ENCODE measurements at regions not wholly inside any gene's neighbourhood (a gene's known extent, or its start where the extent isn't known, plus 50 kb on each side); places are given as distances from the start of the nearest gene placed in this dataset.
"Not testable (repeated sequence)": the region's sequence is repeated elsewhere in the genome, so short reads cannot be mapped to it uniquely, and the experiment has no call there.

DNA sequence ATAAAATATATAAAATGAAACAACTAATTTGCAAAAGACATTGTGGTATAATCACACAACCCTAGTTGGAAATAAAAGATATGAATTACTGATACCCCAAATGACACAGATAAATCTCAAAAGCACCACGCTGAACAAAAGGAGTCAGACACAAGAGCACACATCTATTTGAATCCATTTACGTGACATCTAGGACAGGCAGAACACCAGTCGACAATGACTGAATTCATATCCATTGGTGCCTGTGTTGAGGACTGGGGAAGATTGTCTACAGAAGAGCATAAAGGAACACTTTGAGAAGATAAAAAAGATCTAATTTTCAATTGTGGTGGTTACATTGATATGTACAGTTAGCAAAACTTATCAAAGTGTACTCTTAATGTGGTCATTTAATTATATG, 874.1 kb downstream of the LTN1 start:
- DNase-seq (ENCODE audit: low spot score): no peak

DNA sequence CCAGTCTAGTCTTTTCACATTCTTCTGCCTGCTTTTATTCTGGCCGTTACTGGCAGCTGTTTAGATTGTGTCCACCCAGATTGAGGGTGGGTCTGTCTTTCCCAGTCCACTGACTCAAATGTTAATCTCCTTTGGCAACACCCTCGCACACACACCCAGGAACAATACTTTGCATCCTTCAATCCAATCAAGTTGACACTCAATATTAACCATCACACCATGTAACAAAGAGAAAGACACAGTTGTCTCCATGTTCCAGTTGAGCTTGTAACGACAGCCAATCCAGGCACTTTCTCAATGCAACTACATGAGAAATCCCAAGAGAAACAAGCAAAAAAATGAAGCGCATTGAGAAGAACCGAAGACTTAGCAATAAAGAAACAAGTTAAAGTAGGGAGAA, 877.7 kb downstream of the LTN1 start:
- not testable (repeated sequence) for DNase-seq (ENCODE audit: low spot score)

DNA sequence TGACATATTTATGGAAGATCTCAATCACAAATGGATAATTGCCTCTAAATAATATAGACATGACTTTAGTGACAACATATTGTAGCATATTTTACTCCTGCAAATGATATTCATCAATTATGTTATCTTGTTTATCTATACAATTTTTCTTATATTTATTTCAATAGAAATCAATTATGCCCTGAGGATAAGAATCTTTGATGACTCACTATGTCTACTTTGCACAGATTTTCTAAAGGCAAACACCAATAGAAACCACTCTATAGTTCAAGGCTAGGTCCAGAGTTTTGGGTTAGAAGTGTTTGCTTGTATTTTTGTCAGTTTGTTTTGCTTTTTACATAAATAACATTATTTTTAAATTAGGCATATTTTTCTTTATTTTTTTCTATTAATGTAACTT, 879.0 kb downstream of the LTN1 start:
- DNase-seq (ENCODE audit: low spot score): no peak

DNA sequence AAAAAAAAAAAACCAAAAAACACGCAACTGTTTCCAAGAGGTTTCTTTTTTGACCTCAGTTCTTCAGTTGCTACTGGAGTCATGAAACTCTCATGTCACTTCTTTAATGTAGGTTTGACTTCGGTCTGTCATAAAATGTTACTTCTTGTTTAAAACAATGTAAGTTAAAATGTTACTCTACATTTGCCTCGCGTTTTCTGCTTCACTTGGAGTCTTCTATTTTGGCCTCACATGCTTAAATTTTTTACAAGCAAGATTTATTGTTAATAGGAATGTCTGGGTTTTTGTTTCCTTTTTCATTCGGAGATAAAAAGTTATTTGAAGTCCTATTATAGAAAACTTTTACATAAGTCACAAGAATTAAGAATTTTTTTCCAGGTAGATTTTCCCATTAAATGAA, 880.2 kb downstream of the LTN1 start:
- no peak for DNase-seq (ENCODE audit: low spot score)

DNA sequence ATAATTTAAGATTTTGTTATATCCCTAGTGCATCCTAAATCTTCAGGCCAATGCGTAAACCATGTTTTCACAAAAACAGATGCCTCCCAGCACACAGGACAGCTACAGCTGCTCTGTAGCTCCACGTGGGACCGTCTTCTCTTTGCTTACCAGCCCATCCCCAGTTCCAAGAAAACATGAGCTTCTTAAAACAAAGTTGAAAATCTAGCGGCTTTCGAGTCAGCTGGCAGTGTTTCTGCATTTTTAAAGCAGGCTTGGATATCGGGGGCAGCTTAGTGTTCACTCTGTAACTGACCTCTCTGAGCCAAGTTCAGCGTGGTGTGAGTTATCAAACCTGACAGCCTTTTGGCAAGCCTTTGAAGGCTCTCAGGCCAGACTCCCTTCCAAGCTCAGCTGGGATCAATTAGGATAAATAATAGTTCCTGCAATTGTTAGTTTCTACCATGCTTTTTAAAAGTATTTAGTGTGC, 881.5 kb downstream of the LTN1 start:
- no peak for DNase-seq (ENCODE audit: low spot score)

DNA sequence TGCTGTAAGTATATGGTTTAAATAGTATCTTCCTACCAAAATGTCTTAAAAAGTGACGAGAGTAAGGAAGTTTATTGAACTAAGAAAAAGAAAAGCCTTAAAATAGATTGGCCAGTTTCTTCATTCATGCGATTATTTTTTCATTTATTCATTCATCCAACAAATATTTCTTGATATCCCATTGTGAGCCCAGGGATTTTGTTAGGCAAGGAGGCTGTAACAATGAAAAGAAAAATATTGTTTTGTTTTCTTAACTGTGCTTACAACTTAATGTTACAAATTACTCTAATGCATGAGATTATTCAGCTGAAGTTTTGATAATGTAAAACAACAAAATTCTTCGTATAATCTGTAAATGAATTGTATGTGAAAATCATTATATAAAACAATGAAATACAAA, 882.0 kb downstream of the LTN1 start:
- no peak for DNase-seq (ENCODE audit: low spot score)

DNA sequence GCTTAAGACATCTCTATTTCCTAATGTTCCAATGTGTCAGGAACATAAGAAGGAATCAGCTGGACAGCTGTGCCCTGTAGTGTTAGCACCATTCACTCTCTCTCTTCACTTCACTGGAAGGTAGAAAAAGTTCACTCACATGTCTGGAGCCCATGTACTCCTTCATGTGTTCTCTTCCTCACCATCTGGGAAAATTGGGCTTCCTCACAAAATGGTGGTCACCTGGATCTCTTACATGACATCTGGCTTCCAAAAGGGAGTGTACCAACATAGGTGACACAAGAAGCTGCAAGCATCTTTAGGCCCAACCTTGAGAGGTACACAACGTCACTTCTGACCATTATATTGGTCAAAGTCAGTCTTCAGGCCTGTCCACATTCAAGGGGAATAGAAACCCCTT, 882.6 kb downstream of the LTN1 start:
- no peak for DNase-seq (ENCODE audit: low spot score)

DNA sequence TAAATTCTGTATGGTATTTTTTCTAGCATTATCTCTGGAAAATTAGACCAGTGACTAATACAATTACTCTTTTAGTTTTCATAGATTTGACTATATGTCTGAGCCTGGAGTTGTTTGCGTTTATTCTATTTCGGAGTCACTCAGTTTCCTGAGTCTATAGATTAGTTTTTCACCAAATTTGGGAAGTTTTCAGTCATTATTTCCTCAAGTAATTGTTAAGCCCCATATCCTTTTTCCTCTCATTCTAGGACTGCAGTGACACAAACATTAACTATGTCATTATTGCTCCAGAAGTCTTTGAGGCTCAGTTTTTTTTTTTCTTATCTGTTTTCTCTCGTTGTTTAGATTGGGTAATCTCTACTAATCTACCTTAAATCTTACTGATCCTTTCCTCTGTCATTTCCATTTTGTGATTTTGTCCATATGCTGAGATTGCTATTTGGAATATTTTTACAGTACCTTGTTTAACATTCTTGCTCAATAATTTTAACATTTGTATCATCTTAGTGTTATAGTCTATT, 886.2 kb downstream of the LTN1 start:
- DNase-seq (ENCODE audit: low spot score): no peak

DNA sequence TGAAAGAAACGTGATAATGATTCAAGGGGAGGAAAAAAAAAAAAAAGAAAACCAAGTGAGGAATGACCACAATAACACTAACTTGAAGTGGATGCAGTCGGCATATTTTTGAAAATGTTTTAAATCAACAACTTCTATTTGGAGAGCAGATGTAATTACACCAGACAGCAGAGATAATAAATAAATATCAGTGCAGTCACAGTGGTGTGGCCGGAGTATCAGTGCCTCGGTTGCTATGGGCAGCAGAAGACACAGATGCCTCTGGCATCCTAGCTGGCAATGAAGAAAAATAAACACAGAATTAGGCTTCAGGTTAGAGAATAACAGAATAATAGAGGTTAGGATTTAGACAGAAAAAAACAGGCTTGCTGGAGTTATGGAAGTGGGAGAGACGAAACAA, 888.3 kb downstream of the LTN1 start:
- DNase-seq (ENCODE audit: low spot score): no peak

DNA sequence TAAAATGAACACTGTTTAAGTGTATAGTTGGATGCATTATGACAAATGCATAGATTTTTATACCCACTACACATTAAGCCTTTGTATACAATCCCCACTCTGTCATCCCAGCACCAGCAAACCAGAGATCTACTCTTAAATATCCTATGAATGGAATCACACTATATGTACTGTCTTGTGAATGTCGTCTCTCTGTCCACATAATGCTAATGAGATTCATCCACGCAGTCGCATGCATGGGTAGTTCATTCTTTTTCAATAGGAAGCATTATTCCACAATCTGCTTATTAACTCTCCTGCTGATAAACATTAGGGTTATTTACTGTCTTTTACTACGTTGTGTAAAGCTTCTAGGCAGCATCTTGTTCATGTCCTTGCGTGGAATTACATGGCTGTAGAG, 892.3 kb downstream of the LTN1 start:
- no peak for DNase-seq (ENCODE audit: low spot score)

DNA sequence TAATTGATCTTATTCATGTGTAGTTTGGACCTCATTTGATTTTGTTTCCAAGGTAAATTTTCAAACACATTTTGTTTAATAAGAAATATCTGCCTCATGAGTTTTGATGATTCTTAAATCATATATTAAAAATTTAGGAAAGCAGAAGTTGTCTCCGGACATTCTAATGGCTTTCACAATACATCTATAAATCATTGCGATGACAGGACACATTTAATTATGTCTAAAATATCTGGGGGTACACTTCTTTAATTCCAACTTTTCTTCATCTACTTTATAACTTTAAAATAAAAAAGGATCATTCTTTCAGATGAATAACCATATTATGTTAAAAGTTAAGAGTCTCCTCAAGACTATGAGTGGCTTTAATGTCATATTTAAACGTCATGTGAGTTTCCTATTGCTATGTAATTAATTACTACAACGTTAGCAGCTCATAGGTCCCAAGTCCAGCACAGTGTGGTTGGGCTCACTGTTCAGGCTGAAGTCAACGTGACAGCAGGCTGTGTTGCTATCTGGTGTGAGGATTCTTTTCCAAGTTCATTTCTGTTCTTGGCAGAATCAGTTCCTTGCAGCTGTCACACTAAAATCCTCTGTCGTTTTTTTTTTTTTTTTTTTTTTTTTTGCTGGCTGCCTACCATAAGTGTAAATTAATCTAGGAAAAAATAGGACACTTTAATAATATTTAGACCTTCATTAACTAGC, 893.5 kb downstream of the LTN1 start:
- DNase-seq (ENCODE audit: low spot score): no peak

DNA sequence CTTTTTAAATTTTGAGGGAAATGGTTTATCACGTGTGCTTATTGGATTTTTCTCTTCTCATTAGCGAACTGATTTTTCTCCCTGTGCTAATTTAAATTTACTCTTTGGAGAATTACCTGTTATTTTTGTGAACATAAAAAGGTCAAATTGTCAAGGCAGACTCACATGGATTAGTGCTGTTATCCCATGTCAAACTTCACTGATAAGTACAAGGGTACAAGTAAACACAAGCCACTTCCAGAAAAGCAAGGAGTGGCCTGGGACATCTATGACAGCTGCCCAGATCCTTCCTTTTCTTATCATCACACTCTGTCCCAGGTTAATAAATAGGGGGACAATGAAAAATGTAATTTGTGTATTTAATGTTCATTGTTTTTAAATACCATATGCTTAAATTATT, 901.2 kb downstream of the LTN1 start:
- no peak for DNase-seq (ENCODE audit: low spot score)

DNA sequence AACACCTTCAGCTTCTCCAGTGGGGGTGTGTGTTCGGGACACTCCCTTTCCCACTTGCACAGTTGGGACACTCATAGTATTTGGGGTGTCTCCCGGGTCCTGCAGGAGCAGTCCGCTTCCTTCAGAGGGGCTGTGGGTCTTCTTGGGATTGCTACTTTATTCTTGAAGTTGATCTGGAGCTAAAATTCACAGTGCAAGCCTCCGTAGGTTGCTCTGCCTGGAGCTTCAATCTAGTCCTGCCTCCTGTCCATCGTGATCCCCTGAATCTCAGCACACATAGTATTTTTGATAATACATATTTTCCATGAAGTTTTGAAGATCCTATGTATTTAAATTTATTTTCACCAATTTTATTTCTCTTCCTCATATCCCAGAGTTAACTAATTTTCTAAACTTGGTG, 902.1 kb downstream of the LTN1 start:
- DNase-seq (ENCODE audit: low spot score): no peak

DNA sequence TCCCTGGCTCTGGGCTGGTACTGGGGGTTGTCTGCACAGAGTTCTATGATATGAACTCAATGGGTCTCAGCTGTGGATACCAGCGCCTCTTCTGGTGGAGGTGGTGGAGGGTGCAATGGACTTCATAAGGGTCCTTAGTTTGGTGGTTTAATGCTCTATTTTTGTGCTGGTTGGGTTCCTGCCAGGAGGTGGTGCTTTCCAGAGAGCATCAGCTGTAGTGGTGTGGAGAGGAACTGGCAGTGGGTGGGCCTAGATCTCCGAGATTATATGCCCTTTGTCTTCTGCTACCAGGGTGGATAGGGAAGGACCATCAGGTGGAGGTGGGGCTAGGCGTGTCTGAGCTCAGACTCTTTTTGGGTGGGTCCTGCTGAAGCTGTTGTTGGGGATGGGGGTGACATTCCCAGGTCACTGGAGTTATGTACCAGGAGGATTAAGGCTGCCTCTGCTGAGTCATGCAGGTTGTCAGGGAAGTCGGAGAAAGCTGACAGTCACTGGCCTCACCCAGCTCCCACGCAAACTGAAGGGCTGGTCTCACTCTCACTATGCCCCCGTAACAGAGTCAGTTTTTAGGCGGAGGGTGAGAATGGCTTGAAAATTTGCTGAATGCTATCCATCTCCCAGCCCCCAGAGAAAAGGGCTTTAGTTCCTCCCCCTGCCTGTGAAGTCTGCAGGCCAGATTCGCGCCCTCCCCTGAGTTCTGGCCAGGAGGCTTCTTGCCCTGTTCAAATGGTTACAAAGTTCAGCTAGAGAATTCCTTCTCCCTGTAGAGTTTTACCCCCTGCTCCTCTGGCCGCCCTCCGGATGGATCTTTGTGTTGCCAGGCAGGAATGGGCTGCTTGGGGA, 902.9 kb downstream of the LTN1 start:
- DNase-seq (ENCODE audit: low spot score): no peak

DNA sequence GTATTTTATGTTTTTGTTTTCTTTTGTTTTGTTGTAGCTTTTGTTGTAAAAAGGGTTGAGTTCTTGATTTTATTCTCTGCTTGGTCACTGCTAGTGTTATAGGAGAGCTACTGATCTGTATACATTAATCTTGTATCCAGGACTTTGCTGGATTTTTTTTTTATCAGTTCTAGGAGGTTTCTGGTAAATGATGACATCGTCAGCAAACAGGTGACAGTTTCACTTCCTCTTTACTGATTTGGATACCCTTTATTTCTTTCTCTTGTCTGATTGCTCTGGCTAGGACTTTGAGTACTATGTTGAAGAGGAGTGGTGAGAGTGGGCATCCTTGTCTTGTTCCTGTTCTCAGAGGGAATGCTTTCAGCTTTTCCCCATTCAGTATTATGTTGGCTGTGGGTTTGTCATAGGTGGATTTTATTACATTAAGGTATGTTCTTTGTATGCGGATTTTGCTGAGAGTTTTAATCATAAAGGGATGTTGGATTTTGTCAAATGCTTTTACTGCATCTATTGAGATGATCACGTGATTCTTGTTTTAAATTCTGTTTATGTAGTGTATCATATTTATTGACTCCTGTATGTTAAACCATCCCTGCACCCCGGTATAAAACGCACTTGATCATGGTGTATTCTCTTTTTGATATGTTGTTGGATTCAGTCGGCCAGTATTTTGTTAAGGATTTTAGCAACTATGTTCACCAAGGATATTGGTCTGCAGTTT, 905.7 kb downstream of the LTN1 start:
- DNase-seq (ENCODE audit: low spot score): no peak

DNA sequence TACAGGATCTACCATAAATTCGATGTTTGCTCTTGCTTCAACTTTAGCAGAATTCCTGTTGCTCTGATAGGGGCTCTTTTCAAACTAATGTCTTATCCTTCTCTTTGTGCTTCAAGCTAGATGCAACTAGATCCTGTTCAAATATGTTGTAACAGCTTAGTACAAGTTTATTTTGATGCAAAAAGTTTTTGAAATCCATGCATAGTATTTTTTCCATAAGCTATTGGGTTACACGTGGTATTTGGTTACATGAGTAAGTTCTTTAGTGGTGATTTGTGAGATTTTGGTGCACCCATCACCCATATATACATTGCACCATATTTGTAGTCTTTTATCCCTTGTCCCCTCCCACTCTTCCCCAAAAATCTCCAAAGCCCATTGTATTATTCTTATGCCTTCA, 907.7 kb downstream of the LTN1 start:
- no peak for DNase-seq (ENCODE audit: low spot score)

DNA sequence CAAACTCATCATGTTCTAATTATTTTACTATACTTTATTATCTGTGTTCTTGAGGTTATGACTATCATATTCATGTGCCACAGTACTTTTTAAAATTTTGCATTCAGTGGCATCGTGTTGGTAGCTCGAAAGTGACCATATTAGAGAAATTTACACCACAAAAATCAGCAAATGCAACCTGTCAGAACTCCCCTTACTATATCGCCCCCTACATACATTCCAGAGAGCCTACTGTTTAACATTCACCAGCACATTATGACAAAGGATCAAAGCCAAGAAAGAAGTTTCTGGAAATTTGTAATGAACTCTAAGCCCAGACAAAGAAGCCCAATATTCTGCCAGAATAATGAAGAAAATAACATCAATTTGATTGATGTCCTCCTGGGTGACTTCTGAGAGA, 909.3 kb downstream of the LTN1 start:
- DNase-seq (ENCODE audit: low spot score): no peak

DNA sequence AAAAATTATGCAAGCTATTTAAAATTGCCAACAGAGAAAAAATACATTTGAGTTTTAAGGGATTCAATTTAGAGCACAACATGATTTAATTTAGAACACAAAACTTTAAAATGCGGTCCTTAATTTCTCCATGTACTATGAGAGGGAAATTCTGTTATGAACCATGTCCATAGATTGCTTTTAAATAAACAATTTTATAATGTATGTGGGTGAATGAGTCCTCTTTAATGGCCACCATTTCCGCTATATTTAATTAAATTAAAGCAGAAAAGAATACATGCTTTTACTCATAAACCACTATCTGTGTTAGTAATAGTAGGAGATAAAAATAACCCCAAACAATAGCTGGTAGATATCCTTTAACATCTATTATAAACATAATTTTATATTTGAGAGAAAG, 914.6 kb downstream of the LTN1 start:
- no peak for DNase-seq (ENCODE audit: low spot score)

DNA sequence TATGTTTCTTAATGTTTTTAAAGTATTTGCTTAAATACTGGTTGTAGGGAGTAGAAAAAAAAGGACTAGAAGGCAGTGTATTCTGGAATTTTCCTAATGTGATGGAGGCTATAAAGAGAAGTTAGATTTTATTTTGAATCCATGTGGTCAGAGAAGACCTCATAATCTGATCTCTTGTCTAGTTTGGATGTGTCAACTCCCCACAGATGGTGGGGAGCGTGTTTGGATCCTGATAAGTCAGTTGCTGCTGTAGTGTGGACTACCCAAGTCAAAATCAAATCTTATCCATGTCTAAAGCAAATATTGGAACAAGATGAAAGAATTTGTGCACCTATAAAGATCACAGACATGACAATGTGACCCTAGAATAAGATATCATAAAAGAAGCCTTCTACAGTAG, 918.0 kb downstream of the LTN1 start:
- no peak for DNase-seq (ENCODE audit: low spot score)

DNA sequence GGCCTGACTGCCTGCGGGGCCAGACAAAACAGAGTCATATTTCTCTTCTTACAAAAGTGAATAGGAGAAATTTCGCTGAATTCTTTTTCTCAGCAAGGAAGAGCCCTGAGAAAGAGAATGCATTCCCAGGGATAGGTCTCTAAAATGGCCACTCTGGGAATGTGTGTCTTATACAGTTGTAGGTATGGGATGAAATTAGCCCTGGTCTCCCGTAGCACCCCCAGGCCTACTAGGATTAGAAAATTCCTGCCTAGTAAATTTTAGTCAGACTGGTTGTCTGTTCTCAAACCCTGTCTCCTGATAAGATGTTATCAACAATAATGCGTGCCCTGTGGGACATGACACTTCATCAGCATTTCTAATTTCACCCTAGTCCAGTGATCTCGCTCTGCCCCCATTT, 920.1 kb downstream of the LTN1 start:
- no peak for DNase-seq (ENCODE audit: low spot score)

DNA sequence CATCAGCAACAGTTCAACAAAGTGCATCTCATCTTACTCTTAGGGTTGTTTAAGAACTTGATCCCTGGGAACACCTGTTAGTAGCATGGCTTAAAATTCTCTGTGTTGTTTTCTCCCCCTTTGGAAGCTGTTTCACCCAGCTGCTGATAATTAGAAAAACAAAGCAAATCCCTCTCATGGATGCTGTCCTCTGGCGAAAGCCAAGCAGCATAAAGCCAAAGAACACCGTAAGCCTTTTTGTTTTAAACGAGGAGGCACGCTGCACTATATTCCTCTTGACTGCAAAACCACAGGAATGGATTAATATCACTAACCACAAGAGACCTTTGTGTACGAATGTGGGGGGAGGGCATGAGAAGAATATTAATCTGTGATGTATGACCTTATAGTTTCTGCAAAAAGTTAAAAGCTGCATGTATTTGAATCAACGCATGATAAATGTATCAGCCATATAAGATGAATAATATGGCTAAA, 923.2 kb downstream of the LTN1 start:
- no peak for DNase-seq (ENCODE audit: low spot score)

All from RKO (cell line).